DND-41 (cell line): ENCODE measurements at regions not wholly inside any gene's neighbourhood (a gene's known extent, or its start where the extent isn't known, plus 50 kb on each side); places are given as distances from the start of the nearest gene placed in this dataset.
"Not testable (repeated sequence)": the region's sequence is repeated elsewhere in the genome, so short reads cannot be mapped to it uniquely, and the experiment has no call there.

Experiments
- ATAC-seq: fragments of 200-7000 bp; cut with Tn5 transposase; 3 replicates; pipeline ENCODE4 v1.9.1; 2021; ENCODE audit warnings: low read depth; ENCODE audit not compliant: insufficient read depth
- DNase-seq: peaks from one replicate; pipeline ENCODE4 v3.0.0-alpha.2; 2020
- H2AFZ ChIP-seq: 2 replicates; pipeline ENCODE4 v1.6.0; 2012; ENCODE audit warnings: low read depth, low read length
- H3K27ac ChIP-seq: 2 replicates; pipeline ENCODE4 v1.5.1; 2012; ENCODE audit warnings: low read length, inconsistent platforms
- H3K27me3 ChIP-seq: fragments of 200-600 bp; sonication (generic); 2 replicates; pipeline ENCODE4 v1.6.0; 2012; ENCODE audit warnings: low read length, mild to moderate bottlenecking, inconsistent platforms; ENCODE audit not compliant: insufficient read depth, poor library complexity
- H3K36me3 ChIP-seq: 2 replicates; pipeline ENCODE4 v1.5.1; 2012; ENCODE audit warnings: low read length, inconsistent platforms; ENCODE audit not compliant: insufficient read depth
- H3K4me1 ChIP-seq: 2 replicates; pipeline ENCODE4 v1.5.1; 2012; ENCODE audit warnings: mild to moderate bottlenecking, low read length; ENCODE audit not compliant: insufficient read depth
- H3K4me2 ChIP-seq: 2 replicates; pipeline ENCODE4 v1.6.0; 2012; ENCODE audit warnings: mild to moderate bottlenecking, moderate library complexity, low read length, inconsistent platforms; ENCODE audit not compliant: insufficient read depth
- H3K4me3 ChIP-seq, 2 experiments: fragments of 200-600 bp in 1 of 2; shearing (Covaris generic) in 1 of 2; 2 replicates each; pipeline ENCODE4 v1.5.1; 2012 to 2016; ENCODE audit warnings: inconsistent platforms in 2 of 2, low read length in 2 of 2, mild to moderate bottlenecking in 2 of 2, low read depth in 1 of 2, moderate library complexity in 1 of 2
- H3K79me2 ChIP-seq: 2 replicates; pipeline ENCODE4 v1.6.0; 2012; ENCODE audit warnings: low read length, inconsistent platforms; ENCODE audit not compliant: insufficient read depth
- H3K9ac ChIP-seq: 2 replicates; pipeline ENCODE4 v1.6.0; 2012; ENCODE audit warnings: low read depth, mild to moderate bottlenecking, inconsistent platforms, low read length, moderate library complexity
- H3K9me3 ChIP-seq: 2 replicates; pipeline ENCODE4 v1.5.1; 2012; ENCODE audit warnings: low read length, moderate library complexity, mild to moderate bottlenecking, inconsistent platforms; ENCODE audit not compliant: insufficient read depth, severe bottlenecking
- H4K20me1 ChIP-seq: 2 replicates; pipeline ENCODE4 v1.6.0; 2012; ENCODE audit warnings: low read length; ENCODE audit not compliant: insufficient read depth

GRCh38 chr6:26830992-26831391 is 171.4 kb upstream of the ZNF322 start:
- not testable (repeated sequence) for DNase-seq, H4K20me1 ChIP-seq, H3K9me3 ChIP-seq, H3K27me3 ChIP-seq, ATAC-seq, H3K36me3 ChIP-seq, H3K4me3 ChIP-seq, H2AFZ ChIP-seq, H3K79me2 ChIP-seq, H3K27ac ChIP-seq, H3K9ac ChIP-seq, H3K4me1 ChIP-seq, H3K4me2 ChIP-seq

GRCh38 chr6:26835707-26836106 is 176.2 kb upstream of the ZNF322 start:
- H3K4me1 ChIP-seq, H3K9me3 ChIP-seq, H3K36me3 ChIP-seq, H3K27ac ChIP-seq, ATAC-seq, H3K9ac ChIP-seq, H3K4me2 ChIP-seq, H3K79me2 ChIP-seq, H4K20me1 ChIP-seq, H2AFZ ChIP-seq, DNase-seq, H3K27me3 ChIP-seq, H3K4me3 ChIP-seq: not testable (repeated sequence)

- not testable (repeated sequence) for DNase-seq, H3K4me1 ChIP-seq, H3K36me3 ChIP-seq, ATAC-seq, H3K27ac ChIP-seq, H3K4me2 ChIP-seq, H4K20me1 ChIP-seq, H3K9me3 ChIP-seq, H3K9ac ChIP-seq, H2AFZ ChIP-seq, H3K27me3 ChIP-seq, H3K79me2 ChIP-seq, H3K4me3 ChIP-seq
Measured at GRCh38 chr6:26836657-26837056, 177.1 kb upstream of the ZNF322 start.

- not testable (repeated sequence) for ATAC-seq, H3K79me2 ChIP-seq, H3K36me3 ChIP-seq, H3K27me3 ChIP-seq, DNase-seq, H3K4me3 ChIP-seq, H3K9ac ChIP-seq, H3K9me3 ChIP-seq, H3K27ac ChIP-seq, H3K4me2 ChIP-seq, H2AFZ ChIP-seq, H3K4me1 ChIP-seq, H4K20me1 ChIP-seq
Measured at GRCh38 chr6:26844823-26845222, 185.3 kb upstream of the ZNF322 start.

GRCh38 chr6:26857289-26857688 is 197.7 kb upstream of the ZNF322 start:
- H3K4me2 ChIP-seq, H3K4me3 ChIP-seq, H3K36me3 ChIP-seq, H4K20me1 ChIP-seq, H3K4me1 ChIP-seq, H3K9me3 ChIP-seq, H3K27me3 ChIP-seq, H3K9ac ChIP-seq, H3K79me2 ChIP-seq, H3K27ac ChIP-seq, ATAC-seq, DNase-seq, H2AFZ ChIP-seq: not testable (repeated sequence)

GRCh38 chr6:26859067-26859770 is 199.7 kb upstream of the ZNF322 start:
- not testable (repeated sequence) for H2AFZ ChIP-seq, DNase-seq, H3K4me2 ChIP-seq, ATAC-seq, H3K9ac ChIP-seq, H4K20me1 ChIP-seq, H3K9me3 ChIP-seq, H3K27ac ChIP-seq, H3K79me2 ChIP-seq, H3K36me3 ChIP-seq, H3K4me3 ChIP-seq, H3K27me3 ChIP-seq, H3K4me1 ChIP-seq

GRCh38 chr6:26859771-26860163 is 200.2 kb upstream of the ZNF322 start:
- ATAC-seq, H3K36me3 ChIP-seq, H4K20me1 ChIP-seq, H3K9ac ChIP-seq, H3K4me1 ChIP-seq, H3K79me2 ChIP-seq, H3K4me2 ChIP-seq, H3K9me3 ChIP-seq, H3K27ac ChIP-seq, H2AFZ ChIP-seq, H3K4me3 ChIP-seq, DNase-seq, H3K27me3 ChIP-seq: not testable (repeated sequence)

- not testable (repeated sequence) for H3K9ac ChIP-seq, H4K20me1 ChIP-seq, H3K27ac ChIP-seq, DNase-seq, H3K79me2 ChIP-seq, H2AFZ ChIP-seq, H3K27me3 ChIP-seq, ATAC-seq, H3K4me3 ChIP-seq, H3K9me3 ChIP-seq, H3K4me1 ChIP-seq, H3K4me2 ChIP-seq, H3K36me3 ChIP-seq
Measured at GRCh38 chr6:26861913-26862312, 202.4 kb upstream of the ZNF322 start.
